ENCODE measurements at regions not wholly inside any gene's neighbourhood (a gene's known extent, or its start where the extent isn't known, plus 50 kb on each side); places are given as distances from the start of the nearest gene placed in this dataset.

DNA sequence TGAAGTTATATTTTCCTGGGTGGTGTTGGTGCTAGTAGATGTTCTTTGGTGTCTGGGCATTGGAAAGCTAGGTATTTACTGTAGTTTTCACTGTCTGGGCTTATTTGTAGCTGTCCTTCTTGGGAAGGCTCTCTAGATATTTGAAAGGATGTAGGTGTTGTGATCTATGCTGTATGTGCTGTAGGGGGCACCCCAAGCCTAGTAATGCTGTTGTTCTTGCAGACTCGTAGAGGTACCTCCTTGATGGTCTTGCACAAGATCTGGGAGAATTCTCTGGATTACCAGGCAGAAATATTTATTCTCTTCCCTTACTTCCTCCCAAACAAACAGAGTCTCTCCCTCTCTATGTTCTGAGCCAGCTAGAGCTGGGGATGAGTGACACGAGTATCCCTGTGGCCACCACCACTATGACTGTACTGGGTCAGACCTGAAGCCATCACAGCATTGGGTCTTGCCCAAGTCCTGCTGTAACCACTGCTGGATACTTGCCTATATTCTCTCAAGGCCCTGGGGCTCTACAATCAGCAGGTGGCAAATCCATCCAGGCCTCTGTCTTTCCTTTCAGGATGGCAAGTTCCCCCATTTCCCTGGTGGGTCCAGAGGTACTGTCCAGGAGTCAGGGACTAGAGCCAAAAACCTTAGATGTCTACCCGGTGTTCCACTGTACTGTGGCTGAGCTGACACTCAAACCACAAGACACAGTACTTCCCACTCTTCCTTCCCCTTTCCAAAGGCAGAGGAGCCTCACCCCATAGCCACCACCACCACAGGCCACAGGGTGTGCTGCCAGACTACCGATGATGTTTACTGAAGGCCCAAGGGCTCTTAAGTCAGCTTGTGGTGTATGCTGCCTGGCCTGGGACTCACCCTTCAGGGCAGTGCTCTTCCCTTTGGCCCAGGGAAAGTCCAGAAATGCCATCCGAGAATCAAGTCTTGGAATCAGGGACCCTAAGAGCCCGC is 195.2 kb upstream of the DPPA4 start:
- no peak for DNase-seq

DNA sequence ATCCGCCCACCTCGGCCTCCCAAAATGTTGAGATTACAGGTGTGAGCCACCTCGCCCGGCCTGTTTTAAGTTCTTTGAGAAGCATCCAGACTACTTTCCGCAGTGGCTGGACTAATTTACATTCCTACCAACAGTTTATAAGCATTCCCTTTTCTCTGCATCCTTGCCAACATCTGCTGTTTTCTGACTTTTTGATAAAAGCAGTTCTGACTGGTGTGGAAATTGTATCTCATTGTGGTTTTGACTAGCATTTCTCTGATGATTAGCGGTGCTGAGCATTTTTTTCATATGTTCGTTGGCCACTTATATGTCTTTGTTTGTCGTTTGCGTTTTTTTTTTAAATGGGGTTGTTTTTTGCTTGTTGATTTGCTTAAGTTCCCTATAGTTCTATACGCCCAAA is 208.4 kb upstream of the DPPA4 start:
- no peak for DNase-seq

DNA sequence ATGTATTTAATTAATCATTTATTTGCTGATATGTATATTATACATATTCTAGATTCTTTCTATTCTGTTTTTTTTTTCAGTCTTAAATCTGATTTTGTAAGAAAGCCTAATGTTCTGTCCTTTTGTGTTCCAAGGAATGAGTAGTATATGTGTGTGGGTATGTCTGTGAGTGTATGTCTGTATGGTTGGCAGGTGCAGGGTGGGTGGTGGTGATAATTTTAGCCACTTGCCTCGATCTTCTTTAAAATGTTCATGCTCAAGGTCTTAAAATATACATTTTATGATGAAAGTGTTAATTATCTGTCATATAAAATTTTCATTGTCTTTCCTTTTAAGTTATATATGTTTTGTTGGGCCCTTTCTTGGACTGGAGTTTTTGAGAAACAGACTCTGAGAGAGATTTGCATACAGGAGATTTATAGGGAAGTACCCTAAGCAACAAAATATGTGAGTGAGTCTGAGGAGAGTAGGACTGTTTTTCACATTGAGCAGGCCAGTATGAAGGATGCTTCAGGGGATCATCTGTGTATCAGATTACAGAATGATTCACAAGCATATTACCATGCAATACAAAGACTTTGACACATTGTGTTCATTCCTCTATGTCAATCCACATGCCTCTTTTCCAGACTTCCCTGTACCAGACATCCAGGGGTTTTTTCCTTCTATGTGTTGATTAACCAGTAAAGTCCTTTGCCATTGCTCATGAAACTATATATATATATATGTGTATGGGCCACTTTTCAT is 211.0 kb upstream of the DPPA4 start:
- no peak for DNase-seq

DNA sequence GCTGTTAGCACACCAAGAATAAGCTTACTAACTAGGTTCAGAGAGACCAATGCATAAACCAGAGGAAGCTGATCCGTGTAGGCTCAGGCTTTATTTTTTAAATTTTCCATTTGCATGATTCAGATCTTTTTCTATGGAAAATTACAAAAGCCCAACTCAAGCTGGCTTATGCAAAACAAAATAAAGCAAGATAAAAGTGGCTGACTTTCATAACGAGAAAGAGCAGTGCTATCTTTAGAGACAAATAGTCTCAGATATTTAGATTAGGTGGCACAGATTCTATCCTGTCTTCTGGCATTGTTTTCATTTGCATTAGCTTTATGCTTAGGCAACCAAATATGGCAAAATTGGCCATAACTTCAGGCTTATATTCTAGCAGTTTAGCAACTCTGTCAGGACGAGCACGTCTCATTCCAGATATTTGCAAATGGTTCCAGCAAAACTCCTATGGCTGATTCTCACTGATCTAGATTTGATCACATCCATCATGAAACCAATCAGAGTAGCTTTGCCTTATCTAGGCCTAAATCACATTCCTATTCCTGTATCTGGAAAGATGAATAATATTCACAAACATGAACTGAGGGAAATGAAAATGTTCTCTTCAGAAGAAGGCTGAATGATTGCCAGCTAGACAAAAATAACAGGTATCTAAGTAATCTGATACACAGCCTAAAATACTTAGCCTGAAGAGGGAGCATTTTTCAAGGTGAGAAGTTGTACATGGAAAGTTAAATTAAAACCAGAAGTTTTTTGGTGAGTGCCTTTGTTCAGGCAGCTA is 216.4 kb upstream of the DPPA4 start:
- no peak for DNase-seq

DNA sequence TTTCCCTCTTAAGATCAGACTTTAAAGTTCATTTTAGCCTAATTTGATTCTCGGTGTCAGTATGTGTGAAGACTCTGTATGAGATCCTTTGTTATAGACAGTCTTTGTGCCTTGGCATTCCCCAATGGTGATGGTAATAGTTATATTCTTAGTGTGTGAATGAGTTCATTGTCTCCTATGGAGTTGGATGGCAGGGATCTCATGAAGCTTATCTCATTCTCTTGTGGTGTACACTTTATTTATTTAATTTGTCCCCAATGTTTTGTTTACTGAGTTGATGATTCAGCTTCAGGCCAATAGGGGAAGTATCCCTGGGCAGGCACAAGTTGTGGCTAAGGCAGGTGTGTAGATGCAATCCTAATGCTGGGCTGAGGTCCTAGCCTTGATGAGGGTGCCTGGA is 222.0 kb upstream of the DPPA4 start:
- no peak for DNase-seq

DNA sequence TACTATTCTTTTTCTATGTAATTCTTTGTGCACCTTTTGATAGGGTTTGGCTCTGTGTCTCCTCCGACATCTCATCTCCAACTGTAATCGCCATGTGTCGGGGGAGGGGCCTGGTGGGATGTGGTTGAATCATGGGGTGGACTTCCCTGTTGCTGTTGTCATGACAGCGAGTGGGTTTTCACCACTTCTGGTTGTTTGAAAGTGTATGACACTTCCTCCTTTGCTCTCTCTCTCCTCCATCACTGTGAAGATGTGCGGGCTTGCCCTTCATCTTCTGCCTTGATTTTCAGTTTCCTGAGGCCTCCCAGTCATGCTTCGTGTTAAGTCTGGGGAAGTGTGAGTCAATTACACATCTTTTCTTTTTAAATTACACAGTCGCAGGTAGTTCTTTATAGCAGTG is 225.8 kb upstream of the DPPA4 start:
- DNase-seq: no peak

DNA sequence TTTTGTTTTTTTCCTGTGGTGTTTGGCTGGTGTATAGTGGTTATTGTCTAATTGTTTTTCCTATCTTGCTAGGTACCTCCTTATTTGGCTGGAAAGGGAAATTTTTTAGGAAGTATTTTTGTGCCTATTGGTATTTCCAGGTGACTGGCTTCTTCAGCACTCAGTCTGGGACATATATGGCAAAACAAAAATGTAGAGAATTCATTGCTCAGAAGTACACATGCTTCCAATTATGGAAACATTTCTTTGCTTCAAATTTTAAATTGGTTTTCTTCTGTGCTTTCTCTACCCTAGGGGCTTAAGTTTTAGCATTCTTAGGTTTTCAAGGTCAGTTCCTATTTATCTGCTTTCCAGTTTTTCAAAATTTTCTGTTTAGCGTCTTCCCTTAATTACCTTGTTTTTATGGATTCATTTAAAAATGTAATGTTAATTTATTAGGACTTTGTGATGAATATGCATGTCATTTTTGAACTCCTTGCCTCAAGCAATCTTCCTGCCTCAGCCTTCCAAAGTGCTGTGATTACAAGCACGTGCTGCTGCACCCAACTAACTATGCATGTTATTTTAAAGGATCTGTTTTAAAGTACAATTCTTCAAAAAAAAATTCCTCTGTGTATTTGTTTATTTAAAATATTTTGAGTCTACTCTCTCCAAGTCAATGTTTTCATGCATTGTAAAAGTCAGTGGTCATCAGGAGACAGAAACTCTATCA is 231.9 kb upstream of the DPPA4 start:
- no peak for DNase-seq

DNA sequence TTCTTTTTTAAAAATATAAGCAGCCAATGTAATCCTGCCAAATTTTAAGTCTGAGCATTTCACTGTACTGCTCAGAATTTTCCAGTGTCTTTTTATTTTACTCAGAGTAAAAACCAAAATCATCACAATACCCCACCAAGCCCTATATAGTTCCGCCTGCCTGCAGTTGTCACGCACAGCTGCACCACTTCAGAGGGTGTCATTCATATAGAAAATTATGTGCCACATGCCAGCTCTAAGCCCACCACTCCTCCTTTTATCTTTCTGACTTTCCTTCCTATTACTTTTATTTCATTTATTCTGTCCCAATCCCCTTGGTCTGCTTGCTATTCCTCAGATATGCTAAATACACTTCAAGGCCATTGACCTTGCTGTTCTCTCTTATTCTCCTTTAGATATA is 233.1 kb upstream of the DPPA4 start:
- no peak for DNase-seq

DNA sequence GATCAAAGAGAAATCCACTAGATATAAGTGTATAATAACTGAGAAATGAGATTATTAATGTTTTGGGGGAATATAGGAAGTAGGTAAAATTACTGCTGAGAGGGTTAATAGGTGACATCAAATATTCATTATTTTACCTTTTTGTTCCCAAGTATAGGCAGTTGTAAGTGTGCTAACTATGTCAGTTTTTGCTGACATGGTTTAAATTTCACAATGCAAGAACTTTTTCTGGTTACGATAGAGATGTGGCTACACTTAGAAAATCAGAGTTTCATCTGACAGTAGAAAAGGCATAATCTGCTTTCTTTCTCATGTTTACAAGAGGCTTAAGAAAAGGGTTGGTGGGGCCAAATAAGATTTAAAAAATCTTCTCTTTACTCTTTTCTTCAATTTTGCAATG is 235.0 kb upstream of the DPPA4 start:
- no peak for DNase-seq

DNA sequence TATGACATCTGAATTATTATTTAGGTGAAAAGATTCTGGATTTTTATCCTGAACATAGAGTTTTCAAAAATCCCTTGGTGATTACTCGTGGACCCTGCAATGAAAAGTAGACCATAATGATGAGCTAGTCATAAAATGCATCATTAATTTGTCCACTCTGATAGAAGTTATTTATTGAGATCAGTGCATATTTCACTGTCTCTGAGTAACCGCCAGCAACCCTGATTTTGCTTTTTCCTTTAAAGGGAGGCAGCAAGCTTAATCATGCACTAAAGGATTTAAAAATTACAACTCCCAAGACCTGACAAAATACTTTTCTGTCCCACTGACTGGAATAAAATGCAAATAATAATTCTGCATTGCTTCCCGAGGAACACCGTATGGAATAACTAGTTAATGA is 259.6 kb upstream of the DPPA4 start:
- DNase-seq: no peak

DNA sequence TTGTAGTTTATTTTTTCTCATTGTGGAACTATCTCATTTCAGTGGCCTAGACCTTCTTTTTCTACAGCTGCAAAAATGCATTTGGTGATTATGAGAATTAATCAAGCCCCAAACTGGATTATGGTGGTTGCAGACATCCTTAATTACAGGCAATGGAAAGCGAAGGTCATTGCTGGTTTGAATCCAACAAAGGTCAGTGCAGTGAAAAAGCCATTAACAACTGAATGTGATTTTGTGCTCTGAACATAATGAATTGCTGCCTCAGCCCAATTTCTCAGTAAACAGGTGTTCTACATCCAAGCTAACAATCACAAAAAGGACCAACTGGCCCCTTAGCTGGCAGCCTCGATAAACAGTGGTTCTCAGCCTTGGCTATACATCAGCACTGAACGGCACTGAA is 260.1 kb upstream of the DPPA4 start:
- DNase-seq: no peak

DNA sequence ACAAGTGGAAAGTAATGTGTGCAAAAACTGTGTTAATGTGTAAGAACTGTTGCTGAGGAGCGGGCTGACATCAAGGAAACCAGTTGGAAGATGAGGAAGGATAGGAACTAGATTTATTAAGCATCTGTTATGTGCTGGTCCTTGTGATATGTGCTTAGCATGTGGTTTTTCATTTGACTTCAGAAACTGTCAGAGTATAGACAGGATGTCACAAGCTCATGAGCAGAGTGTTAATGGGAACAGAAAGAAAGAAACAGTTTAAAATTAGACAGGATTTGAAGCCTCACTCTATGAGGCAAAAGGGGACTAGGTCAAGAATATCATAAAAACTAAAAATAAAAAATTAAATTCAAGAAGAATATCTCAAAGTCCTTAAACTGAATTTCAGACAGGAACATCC is 270.6 kb upstream of the DPPA4 start:
- no peak for DNase-seq

DNA sequence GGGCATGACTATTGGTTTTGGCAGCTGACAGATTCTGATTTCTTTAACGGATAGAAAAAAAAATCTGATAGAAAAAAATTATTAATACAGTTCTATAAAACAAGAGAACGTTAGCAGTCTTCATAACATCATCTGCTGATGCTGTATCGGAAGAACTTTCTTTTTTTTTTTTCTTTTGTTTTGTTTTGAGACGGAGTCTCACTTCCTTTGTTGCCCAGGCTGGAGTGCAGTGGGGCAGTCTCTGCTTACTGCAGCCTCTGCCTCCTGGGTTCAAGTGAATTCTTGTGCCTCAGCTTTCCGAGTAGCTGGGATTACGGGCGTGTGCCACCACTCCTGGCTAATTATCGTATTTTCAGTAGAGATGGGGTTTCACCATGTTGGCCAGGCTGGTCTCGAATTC is 271.2 kb upstream of the DPPA4 start:
- no peak for DNase-seq

DNA sequence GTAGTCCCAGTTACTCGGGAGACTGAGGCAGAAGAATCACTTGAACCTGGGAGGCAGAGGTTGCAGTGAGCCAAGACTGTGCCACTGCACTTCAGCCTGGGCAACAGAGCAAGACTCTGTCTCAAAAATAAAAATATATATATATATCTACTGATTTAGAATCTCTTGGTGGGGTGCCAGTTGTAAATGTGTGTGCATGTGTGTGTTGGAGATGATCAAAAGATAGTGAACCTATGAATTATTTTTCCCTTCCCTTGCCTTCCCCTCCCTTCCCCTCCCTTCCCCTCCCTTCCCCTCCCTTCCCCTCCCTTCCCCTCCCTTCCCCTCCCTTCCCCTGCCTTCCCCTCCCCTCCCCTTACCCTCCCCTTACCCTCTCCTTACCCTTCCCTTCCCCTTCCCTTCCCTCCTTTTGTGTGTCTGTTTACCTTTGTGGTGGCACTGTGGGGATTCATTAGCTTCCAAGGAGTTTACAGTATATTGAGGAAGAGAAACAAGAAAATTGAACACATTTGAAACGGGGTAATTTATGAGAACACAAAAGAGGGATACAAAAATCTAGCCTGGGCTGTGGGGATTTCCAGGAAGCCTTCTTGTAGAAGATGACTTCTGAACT is 281.5 kb upstream of the DPPA4 start:
- DNase-seq: no peak

DNA sequence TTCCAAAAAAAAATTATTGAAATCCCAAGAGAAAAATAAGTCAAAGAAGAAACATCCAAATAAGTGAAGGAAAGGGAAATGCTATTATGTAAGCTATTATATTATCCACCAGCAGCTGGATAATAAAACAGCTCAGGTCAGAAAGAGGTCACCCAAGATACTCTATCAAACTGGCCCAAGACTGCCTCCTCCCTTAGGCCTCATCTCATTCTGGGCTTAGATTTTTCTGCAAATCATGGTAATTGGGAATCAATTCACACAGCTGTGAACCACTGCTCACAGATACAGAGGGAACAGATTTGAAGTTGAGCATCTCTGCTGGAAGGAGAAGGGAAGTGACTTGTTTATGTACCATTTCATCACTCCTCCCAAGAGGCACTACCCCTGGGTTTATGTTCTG is 294.6 kb upstream of the DPPA4 start:
- no peak for DNase-seq

DNA sequence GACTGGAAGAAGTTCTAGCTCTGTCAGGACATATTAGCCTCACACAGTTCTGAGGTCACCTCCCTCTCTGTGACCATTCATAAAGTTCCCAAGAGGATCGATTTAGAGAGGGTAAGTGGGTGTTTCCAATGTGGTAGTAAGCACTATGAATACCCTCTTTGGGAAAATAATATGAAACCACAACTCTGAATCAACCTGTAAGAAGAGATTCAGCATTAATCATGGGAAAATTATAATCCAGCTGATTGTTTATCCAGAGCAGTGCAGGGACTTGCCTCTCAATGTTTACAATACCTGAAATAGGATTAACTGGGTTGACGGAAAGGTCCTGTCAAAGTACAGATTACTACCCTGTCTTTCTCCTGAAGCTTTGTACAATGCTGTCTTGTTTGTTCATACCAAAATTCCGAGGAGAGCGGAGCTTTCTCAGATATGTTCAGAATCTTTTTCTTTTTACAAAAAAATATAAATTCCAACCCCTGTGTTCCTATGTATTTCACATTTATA is 302.9 kb upstream of the DPPA4 start:
- no peak for DNase-seq

DNA sequence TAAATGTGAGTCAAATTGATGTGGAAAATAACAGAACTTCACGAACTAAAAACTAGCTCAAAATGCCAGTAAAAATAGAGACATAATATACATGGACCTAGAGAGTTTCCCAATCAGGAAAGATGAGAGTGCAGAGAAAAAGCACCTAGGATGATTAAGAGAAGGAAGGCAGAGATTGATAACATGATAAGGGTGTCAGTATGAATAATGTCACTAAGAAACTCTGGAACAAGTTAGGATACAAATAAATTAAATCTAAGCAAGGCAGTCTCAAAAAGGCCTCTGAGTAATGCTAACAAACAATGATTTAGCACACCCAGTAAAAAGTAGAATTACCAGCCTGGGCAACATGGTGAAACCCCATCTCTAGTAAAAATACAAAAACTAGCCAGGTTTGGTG is 304.7 kb upstream of the DPPA4 start:
- DNase-seq: no peak

DNA sequence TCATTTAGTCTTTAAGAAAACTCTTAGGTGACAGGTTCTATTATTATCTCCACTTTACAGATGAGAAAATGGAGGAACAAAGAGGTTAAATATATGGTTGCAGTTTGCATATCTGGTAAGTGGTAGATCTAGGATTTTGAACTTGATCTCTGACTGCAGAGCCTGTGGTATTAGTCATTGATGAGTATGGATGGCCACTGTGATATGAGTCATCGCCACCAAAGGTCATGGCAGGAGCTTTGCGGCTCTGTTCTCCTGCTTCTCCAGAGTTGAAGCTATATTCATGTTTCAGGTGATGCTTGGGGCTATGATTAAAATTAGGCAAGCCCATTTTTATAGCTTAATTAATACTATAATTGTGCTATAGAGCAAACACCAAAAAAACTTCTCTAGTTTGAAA is 306.2 kb upstream of the DPPA4 start:
- DNase-seq: no peak

DNA sequence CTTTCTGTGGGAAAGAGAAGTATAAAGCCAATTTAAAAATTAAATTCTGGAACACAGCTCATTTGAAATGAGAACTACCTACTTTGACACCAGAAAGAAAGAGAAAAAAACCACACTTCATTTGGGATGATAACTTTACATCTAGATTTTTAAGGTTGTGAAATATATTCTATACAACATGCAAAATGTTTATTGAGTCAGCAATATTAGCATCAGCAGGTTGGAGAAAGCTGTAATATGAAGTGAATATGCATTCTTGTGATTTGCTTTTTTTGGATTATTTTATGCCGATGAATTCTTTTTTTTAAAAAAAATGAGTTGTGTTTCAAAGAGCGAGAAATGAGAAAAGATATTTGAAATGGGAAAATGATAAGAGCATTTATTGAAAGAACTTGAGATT is 307.0 kb upstream of the DPPA4 start:
- DNase-seq: no peak

DNA sequence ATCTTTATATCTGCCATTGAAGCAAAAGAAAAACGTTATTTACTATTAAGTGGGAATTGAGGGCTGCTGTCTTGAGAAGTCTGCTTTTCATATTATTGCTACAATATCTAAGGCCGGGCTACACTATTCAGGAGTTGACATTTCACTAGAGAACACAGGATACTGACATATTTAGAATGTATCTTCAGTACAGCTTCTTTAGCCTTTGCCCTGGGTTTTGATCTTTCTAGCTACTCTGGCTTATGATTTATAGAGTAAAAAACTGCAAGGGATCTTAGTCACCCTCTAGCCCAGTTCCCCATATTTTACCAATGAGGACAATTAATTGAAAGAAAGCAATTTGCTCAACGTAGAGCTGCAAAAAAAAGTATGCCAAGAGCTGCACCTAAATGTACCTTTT is 307.4 kb upstream of the DPPA4 start:
- DNase-seq: no peak

DNA sequence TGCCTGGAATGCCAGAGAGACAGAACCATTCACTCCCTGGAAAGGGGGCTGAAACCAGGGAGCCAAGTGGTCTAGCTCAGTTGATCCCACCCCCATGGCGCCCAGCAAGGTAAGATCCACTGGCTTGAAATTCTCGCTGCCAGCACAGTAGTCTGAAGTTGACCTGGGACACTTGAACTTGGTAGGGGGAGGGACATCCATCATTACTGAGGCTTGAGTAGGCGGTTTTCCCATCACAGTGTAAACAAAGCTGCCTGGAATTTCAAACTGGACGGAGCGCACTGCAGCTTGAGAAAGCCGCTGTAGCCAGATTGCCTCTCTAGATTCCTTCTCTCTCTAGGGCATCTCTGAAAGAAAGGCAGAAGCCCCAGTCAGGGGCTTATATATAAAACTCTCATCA is 310.7 kb upstream of the DPPA4 start:
- no peak for DNase-seq

DNA sequence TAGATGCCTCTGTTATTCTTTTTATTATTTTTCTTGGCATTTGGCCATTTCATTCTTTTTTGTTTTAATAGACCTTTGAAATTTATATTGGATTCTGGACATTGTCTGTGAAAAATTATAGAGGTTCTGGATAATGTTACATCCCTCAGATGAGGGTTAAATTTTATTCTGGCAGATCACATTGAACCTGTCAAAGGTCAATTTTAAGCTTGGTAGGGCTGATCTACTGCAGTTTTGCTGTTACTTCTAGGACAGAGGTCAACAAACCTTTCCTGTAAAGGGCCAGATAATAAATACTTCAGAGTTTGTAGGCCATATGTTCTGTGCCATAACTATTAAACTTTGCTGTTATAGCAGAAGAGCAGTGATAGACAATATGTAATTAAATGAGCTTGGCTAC is 318.9 kb upstream of the DPPA4 start:
- DNase-seq: no peak

Data from NCI-H1436 treated with DMSO at 0.1 percent for 48 hours (cell line).